Dermis microvascular lymphatic vessel endothelial cell (primary cell): ENCODE measurements at regions not wholly inside any gene's neighbourhood (a gene's known extent, or its start where the extent isn't known, plus 50 kb on each side); places are given as distances from the start of the nearest gene placed in this dataset.
A peak's percentile ranks its signal among the peaks of the same experiment; 100 is the strongest.
"Not testable (repeated sequence)": the region's sequence is repeated elsewhere in the genome, so short reads cannot be mapped to it uniquely, and the experiment has no call there.

Source experiments
- DNase-seq, 2 donors: peaks; one replicate each; pipeline versions ENCODE4 v3.0.0 to v3.0.0-alpha.2; 2010; ENCODE audit warnings: low read depth in 2 of 2

DNA sequence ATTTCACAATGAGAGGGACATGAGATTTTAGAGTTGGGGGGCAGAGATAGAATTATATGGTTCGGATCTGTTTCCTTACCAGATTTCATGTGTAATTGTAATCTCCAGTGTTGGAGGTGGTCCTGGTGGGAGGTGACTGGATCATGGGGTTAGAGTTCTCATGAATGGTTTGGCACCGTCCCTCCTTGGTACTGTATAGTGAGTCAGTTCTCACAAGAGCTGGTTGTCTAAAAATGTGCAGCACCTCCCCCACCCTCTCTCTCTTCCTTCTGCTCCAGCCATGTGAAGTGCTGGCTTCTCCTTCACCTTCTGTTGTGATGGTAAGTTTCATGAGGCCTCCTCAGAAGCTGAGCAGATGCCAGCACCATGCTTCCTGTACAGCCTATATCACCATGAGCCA is 138.1 kb downstream of the SCG2 start:
- no peak for DNase-seq

GRCh38 chr2:223465793-223466192 is 136.4 kb downstream of the SCG2 start:
- DNase-seq = peak; percentile 84 to 96

DNA sequence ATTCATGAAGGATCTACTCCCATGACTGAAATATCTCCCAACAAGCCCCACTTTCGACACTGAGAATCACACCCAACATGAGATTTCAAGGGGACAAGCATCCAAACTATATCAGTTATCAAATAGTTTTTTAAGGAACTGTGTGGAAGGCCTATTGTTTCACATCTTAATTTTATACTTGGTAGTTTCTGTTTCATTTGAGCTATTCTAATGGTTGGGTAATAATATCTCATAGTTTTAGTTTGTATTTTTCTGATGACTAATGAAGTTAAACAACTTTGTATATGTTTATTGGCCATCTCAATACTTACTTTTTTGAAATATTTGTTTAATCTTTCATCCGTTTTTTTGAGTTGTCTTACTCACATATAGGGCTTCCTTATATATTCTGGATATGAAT is 135.0 kb downstream of the SCG2 start:
- DNase-seq = no peak

DNA sequence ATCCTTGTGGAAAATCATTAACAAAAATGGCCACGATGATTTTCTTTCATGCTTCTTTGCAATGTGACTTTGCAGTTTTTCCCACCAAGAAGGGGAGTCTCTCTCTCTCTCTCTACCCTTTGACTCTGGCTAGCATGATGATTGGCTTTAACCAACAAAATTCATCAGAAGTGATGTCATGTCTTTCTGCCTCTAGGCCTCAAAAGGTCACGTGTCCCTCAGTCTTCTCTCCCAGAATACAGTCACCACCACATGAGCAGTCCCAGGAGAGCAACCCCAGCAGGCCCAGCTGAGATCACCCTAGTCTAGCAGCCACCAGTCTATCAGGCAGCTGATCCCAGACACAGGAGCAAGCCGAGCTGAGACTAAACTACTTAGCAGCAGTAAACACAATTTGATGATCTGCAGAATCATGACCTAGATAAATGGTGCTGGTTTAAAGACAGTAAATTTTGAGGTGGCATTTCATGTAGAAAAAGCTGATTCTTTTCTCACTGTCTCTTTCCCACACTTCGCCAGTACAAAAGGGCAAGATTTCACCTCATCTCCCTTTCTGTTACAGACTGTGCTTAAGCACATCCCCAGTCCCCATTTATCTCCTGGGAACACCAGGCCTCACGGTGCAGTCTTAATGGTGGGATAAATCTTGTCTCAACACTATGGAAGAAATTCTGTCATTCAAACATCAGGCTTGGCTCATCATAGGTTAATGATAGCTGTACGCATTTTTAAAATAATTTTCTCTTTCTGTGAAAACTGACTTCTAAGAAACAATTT is 132.7 kb downstream of the SCG2 start:
- DNase-seq = no peak

GRCh38 chr2:223470602-223471001 is 131.6 kb downstream of the SCG2 start:
- DNase-seq = no peak

DNA sequence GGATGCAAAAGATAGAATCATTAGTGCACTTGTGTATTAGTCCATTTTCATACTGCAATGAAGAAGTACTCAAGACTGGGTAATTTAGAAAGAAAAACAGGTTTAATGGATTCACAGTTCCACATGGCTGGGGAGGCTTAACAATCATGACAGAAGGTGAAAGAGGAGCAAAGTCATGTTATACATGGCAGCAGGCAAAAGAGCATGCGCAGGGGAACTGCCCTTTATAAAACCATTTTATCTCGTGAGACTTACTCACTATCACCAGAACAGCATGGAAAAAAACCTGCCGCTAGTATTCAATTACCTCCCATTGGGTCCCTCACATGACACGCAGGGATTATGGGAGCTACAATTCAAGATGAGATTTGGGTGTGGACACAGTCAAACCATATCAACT is 129.4 kb downstream of the SCG2 start:
- no peak for DNase-seq

- no peak for DNase-seq
These were observed 127.3 kb downstream of the SCG2 start for GRCh38 chr2:223474893-223475292.

GRCh38 chr2:223475901-223476300 is 126.3 kb downstream of the SCG2 start:
- DNase-seq = no peak

DNA sequence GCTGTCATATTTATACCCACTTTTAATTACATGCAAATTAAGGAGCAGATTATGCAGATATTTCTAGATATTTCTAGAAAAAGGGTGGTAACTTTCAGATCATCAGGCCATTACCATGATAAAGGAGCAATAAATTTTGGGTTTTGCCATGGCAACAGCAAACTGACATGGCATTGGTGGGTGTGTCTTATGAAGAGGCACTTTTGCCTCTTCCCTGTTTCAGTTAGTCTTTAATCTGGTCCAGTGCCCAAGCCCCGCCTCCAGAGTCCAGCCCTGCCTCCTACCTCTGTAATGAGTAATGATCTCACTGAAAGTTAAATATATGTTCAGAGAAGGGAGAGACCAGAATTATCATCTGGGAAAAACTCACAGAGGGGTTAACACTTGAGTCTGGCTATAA is 124.8 kb downstream of the SCG2 start:
- DNase-seq = no peak

GRCh38 chr2:223481486-223481885 is 120.7 kb downstream of the SCG2 start:
- DNase-seq = no peak

DNA sequence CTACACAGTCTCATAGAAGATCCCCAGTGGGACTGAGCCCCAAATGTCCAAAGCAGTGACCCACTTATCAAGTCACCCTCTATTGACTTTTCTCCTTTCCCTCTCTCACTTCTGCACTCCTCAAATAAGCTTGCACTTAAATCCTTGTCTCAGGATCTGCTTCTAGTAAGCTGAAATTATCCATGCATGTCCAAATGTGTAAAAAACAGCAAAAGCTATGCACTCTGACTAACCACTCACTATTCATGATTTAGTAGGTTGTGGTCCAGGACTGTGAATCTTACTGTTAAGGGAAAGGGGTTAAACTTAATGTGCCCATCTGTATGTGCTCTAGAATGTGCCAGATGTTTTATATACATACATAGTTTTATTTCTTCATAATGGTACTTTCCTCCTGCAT is 115.4 kb downstream of the SCG2 start:
- no peak for DNase-seq

GRCh38 chr2:223487214-223487846 is 114.8 kb downstream of the SCG2 start:
- DNase-seq = no peak

DNA sequence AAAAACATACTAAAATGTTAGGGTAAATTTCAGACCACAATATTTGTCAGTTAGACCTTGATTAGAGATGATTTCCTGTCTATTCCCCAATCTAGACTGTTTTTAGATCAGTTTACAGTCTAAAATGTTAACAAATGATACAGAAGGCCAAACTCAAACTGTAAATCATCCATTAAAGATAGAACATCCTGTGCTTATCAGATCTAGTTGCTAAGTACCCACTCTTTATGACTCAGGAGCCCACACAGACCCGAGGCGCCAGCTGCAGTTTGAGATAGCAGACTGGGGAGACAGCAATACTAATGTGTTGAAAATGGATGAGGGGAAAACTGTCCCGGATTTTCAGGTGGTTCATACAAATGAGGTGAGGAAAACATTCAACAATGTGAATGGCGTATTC is 113.3 kb downstream of the SCG2 start:
- DNase-seq = peak in 1 of 2 donors; percentile 25

DNA sequence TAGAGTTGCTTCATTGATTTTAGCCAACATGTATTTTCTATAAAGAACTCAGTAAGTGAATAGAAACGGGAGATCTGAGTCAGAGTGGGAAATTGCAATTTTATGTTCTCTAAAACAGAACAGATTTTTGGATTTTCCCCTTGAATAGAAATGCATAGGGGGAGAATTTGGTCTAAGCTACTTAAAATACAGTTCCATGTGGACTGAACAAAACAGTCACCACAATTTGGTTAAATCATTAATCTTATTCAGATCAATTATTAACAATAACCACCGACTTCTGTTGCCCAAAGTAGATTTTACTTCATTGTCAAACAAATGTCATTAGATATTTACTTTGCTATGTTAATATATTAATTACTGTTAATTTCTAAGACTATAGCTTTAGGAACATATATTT is 107.7 kb downstream of the SCG2 start:
- no peak for DNase-seq

DNA sequence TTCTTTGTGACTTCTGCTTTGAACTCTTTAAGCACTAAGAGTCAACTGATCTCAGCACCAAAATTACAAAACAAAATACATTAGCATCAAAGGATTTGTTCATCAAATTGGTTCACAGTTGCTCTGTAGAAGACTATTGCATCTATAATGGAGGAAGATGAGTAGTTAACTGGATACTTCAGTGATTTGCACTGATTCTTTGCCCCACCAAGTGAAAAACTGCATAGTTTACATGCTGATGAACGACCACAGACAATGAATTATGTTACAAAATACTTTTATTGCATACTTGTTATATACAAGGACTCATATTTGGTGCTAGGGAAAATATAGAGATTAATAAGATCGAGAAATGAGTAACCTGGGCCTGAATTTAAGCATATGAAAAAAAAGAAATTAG is 107.2 kb downstream of the SCG2 start:
- no peak for DNase-seq

DNA sequence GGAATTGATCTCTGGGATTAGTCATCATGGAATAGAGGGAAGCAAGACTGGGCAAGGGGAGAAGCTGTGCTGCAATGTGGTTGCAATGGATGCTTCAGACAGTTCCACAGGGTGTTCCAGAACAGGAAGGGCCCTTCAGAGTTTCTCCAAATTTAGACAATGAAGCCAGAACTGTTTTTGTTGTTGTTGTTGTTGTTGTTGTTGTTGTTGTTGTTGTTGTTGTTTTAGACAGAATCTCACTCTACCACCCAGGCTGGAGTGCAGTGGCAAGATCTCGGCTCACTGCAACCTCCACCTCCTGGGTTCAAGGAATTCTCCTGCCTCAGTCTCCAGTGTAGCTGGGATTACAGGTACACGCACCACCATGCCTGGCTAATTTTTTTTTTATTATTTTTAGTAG is 105.3 kb downstream of the SCG2 start:
- DNase-seq = not testable (repeated sequence)

DNA sequence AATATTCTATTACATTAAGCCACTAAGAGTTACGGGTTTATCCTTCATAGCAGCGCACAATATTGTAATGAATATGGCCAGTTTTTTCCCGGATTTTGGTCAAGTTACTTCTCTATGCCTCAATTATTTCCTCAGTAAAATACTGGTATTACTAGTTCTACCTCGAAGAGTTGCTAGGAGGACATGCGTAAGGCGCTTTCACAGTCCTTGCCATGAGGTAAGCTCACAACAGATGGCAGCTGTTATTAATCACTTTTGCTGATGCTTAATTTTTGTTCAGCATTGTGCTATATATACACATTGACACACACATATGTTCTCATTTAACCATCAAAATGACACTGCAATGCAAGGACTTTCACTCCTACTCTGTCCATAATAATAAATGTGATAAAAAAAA is 101.5 kb downstream of the SCG2 start:
- DNase-seq = no peak

DNA sequence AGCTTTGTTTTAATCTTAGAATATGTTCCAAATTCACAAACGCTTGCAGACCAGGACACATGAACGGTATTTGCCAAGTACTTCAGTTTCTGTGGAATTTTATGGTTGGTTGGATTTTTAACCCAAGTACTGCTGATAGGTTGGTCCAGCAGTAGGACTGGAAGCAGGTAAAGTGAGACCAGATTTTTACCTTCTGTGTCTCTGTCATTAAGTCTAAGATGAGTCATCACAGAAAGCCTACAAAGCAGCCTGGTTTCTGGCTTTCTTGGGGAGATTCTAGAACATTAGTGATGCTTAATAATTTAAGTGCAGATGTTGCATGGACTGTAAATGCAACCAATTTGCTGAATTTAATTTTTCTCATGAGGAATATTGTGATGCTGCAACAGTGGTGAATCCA is 100.5 kb downstream of the SCG2 start:
- no peak for DNase-seq

DNA sequence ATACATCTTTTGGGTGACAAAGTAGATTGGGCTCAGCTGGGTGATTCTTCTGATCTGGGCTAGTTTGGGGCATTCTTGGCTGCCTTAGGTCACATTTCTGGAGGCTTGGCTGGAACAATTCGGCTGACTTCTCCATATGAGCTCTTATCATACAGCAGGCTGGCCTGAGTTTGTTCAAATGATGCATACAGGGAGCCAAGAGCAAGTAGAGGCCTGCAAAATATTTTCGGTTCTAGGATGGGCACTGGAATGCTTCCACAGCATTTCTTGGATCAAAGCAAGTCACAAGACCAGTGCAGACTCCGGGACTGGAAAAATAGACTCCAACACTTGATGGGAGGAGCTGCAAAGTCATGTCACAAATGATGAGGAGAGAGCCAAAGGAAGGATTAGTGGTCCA is 98.4 kb downstream of the SCG2 start:
- DNase-seq = no peak

GRCh38 chr2:223508372-223508771 is 93.8 kb downstream of the SCG2 start:
- no peak for DNase-seq

DNA sequence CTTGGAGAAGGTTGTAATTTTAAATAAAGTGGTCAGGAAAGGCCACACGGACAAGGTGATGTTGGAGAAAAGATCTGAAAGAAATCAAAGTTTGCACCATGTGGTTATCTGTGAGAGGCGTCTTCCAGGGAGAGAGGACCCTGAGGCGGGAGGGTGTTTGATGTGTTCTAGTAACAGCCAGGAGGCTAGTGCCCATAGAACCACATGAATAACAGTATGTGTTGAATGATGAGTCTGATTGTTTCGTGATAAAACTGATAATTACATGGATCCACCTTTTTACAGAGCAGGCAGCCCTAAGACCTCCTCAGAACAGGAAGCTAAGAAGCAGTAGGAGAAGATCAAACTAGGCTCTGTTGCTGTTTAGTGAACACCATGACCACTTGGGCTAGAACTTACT is 91.4 kb downstream of the SCG2 start:
- no peak for DNase-seq

GRCh38 chr2:223511168-223511567 is 91.0 kb downstream of the SCG2 start:
- no peak for DNase-seq

DNA sequence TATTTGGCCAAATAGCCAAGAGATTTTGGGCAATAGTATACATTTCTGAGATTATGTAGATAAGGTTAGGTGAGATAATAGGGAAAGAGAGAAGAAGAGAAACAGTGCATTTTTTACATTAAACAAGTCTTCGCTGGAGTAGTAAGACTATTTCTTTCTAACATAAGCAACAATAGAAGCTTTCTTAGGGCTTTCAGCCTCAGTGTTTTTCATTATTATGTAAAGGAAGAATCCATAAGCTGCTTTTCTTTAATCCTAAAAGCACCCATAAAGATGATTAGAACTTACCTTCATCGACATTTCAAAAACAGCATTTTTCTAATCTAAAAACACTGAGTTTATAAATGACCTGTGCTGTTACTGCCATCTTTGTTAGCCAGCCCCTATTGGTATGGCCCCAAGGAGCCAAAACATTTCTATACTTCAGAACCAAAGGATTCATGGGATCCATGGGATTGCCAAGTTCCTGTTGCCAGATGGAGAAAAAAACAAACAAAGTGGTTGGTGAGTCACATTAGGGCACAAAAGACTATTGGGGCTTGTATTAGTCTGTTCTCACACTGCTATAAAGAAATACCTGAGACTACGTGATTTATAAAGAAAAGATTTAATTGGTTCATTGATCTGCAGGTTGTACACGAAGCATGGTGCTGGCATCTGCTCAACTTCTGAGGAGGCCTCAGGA is 88.2 kb downstream of the SCG2 start:
- no peak for DNase-seq
